H1 (cell line): ENCODE measurements at regions not wholly inside any gene's neighbourhood (a gene's known extent, or its start where the extent isn't known, plus 50 kb on each side); places are given as distances from the start of the nearest gene placed in this dataset.

Experiments
- CTCF ChIA-PET: fragments of 300-600 bp; sonication (Branson Sonifier 250); formaldehyde crosslinking; loops from one replicate; lab custom pipeline; 2021; ENCODE audit not compliant: partially characterized antibody; lab: Charles Lee
- POLR2A ChIA-PET: fragments of 300-600 bp; sonication (Branson Sonifier 250); formaldehyde crosslinking; loops from one replicate; lab custom pipeline; 2021; ENCODE audit warnings: inconsistent platforms; ENCODE audit not compliant: partially characterized antibody; lab: Charles Lee
- DNase-seq, 2 experiments: peaks; one replicate each; pipeline versions ENCODE4 v3.0.0 to v3.0.0-alpha.2; 2010 to 2022; ENCODE audit warnings: low spot score in 2 of 2, low read depth in 1 of 2, mixed read lengths in 1 of 2
- FAIRE-seq: peaks from 2 replicates; lab custom pipeline; 2011; peaks lifted over from hg19 to GRCh38; lab: Jason Lieb, UNC
- H2AFZ ChIP-seq: 2 replicates; pipeline ENCODE4 v1.8.1; 2012; ENCODE audit warnings: low read length, inconsistent platforms
- H2AK5ac ChIP-seq: 2 replicates; pipeline ENCODE4 v1.6.1; 2013; ENCODE audit warnings: low read depth, low read length
- H2BK120ac ChIP-seq: replicated peaks from 2 replicates; pipeline ENCODE3; 2013; ENCODE audit warnings: low read depth, low read length, inconsistent platforms
- H2BK12ac ChIP-seq: 2 replicates; pipeline ENCODE4 v1.6.1; 2013; ENCODE audit warnings: low read depth, low read length
- H2BK15ac ChIP-seq: 2 replicates; pipeline ENCODE4 v1.6.1; 2013; ENCODE audit warnings: low read length
- H2BK20ac ChIP-seq: 2 replicates; pipeline ENCODE4 v1.6.1; 2013; ENCODE audit warnings: low read length
- H2BK5ac ChIP-seq: 2 replicates; pipeline ENCODE4 v1.6.1; 2013; ENCODE audit warnings: low read depth, low read length
- H3K14ac ChIP-seq: 2 replicates; pipeline ENCODE4 v1.6.1; 2013; ENCODE audit warnings: inconsistent platforms; ENCODE audit not compliant: insufficient read length
- H3K18ac ChIP-seq: 2 replicates; pipeline ENCODE4 v1.6.1; 2013; ENCODE audit warnings: low read length; ENCODE audit errors: extremely low read depth
- H3K23ac ChIP-seq: 2 replicates; pipeline ENCODE4 v1.6.1; 2013; ENCODE audit warnings: inconsistent platforms; ENCODE audit not compliant: insufficient read length
- H3K23me2 ChIP-seq: 2 replicates; pipeline ENCODE4 v1.6.1; 2013; ENCODE audit warnings: low read depth, low read length
- H3K27ac ChIP-seq: 2 replicates; pipeline ENCODE4 v1.6.1; 2011; ENCODE audit warnings: low read depth, low read length, inconsistent platforms
- H3K27me3 ChIP-seq, 4 experiments: replicated peaks in 1 of 4; 1 replicate in 1 of 4; 2 replicates in 3 of 4; pipeline versions ENCODE4 v1.6.1 to v1.8.1; 2011 to 2013; ENCODE audit warnings: low read length in 3 of 4, mild to moderate bottlenecking in 3 of 4, inconsistent platforms in 2 of 4, mixed read lengths in 2 of 4, moderate library complexity in 1 of 4; ENCODE audit not compliant: control insufficient read depth in 3 of 4, insufficient read depth in 3 of 4; ENCODE audit errors: extremely low read depth in 1 of 4
- H3K36me3 ChIP-seq, 4 experiments: 2 replicates each; pipeline versions ENCODE4 v1.6.1 to v1.8.1; 2011 to 2013; ENCODE audit warnings: mild to moderate bottlenecking in 4 of 4, low read length in 3 of 4, moderate library complexity in 2 of 4, control low read depth in 1 of 4, inconsistent platforms in 1 of 4; ENCODE audit not compliant: insufficient read depth in 4 of 4, control insufficient read depth in 2 of 4
- H3K4ac ChIP-seq: replicated peaks from 2 replicates; pipeline ENCODE3; 2013; ENCODE audit warnings: low read length, low read depth, mixed read lengths, inconsistent platforms; ENCODE audit not compliant: insufficient read length
- H3K4me1 ChIP-seq, 4 experiments: replicated peaks in 1 of 4; 1 replicate in 1 of 4; 2 replicates in 3 of 4; pipeline versions ENCODE4 v1.6.1 to v1.8.1; 2011 to 2013; ENCODE audit warnings: low read length in 3 of 4, inconsistent platforms in 2 of 4, mixed read lengths in 1 of 4; ENCODE audit not compliant: insufficient read depth in 4 of 4, control insufficient read depth in 3 of 4
- H3K4me2 ChIP-seq, 2 experiments: 2 replicates each; pipeline versions ENCODE4 v1.6.1 to v1.8.1; 2011 to 2013; ENCODE audit warnings: low read depth in 2 of 2, low read length in 2 of 2, control low read depth in 1 of 2, inconsistent platforms in 1 of 2, mild to moderate bottlenecking in 1 of 2; ENCODE audit not compliant: insufficient read depth in 1 of 2
- H3K4me3 ChIP-seq, 4 experiments: fragments of 200-600, 300-600 bp in 1 of 4; sonication (generic), shearing (Covaris generic), sonication (Bioruptor Twin) in 1 of 4; 2 replicates each; pipeline versions ENCODE4 v1.5.1 to v1.8.1; 2011 to 2016; ENCODE audit warnings: low read length in 4 of 4, low read depth in 3 of 4, control low read depth in 2 of 4, inconsistent platforms in 2 of 4, mild to moderate bottlenecking in 2 of 4, mixed read lengths in 1 of 4, moderate library complexity in 1 of 4; ENCODE audit not compliant: insufficient read depth in 2 of 4; ENCODE audit errors: extremely low read depth in 1 of 4
- H3K56ac ChIP-seq: replicated peaks from 2 replicates; pipeline ENCODE3; 2013; ENCODE audit warnings: low read depth, mild to moderate bottlenecking, mixed read lengths, low read length, inconsistent platforms; ENCODE audit not compliant: insufficient read length
- H3K79me1 ChIP-seq: 2 replicates; pipeline ENCODE4 v1.6.1; 2013; ENCODE audit warnings: low read depth, low read length, control low read depth
- H3K79me2 ChIP-seq, 2 experiments: 2 replicates each; pipeline versions ENCODE4 v1.6.1 to v1.8.1; 2012 to 2013; ENCODE audit warnings: low read length in 2 of 2, mild to moderate bottlenecking in 2 of 2, inconsistent platforms in 1 of 2; ENCODE audit not compliant: insufficient read depth in 2 of 2, control insufficient read depth in 1 of 2
- H3K9ac ChIP-seq, 4 experiments: replicated peaks in 1 of 4; 1 replicate in 1 of 4; 2 replicates in 3 of 4; pipeline versions ENCODE4 v1.6.1 to v1.8.1; 2011 to 2013; ENCODE audit warnings: low read depth in 3 of 4, low read length in 3 of 4, control low read depth in 2 of 4, mild to moderate bottlenecking in 2 of 4, moderate library complexity in 2 of 4, inconsistent platforms in 1 of 4; ENCODE audit errors: extremely low read depth in 1 of 4
- H3K9me3 ChIP-seq, 2 experiments: 2 replicates each; pipeline versions ENCODE4 v1.6.1 to v1.8.1; 2012 to 2013; ENCODE audit warnings: mild to moderate bottlenecking in 2 of 2, moderate library complexity in 2 of 2, control low read depth in 1 of 2, inconsistent platforms in 1 of 2, low read depth in 1 of 2, low read length in 1 of 2, mixed read lengths in 1 of 2; ENCODE audit not compliant: insufficient read depth in 2 of 2
- H4K20me1 ChIP-seq, 2 experiments: replicated peaks in 1 of 2; 2 replicates each; pipeline versions ENCODE3 to v1.8.1; 2011 to 2013; ENCODE audit warnings: inconsistent platforms in 2 of 2, low read length in 2 of 2, mild to moderate bottlenecking in 1 of 2; ENCODE audit not compliant: insufficient read depth in 2 of 2, control insufficient read depth in 1 of 2
- H4K5ac ChIP-seq: 2 replicates; pipeline ENCODE4 v1.6.1; 2013; ENCODE audit warnings: low read length, low read depth, mixed read lengths, inconsistent platforms; ENCODE audit not compliant: insufficient read length
- H4K8ac ChIP-seq: 2 replicates; pipeline ENCODE4 v1.8.0; 2013; ENCODE audit warnings: mild to moderate bottlenecking, moderate library complexity, low read length, inconsistent platforms; ENCODE audit not compliant: insufficient read depth; ENCODE audit errors: extremely low read depth
- H4K91ac ChIP-seq: replicated peaks from 2 replicates; pipeline ENCODE3; 2013; ENCODE audit warnings: low read length, mixed read lengths, inconsistent platforms; ENCODE audit not compliant: insufficient read length
- BACH1 ChIP-seq: IDR thresholded peaks from 2 replicates; pipeline ENCODE4 v1.6.1; 2012; ENCODE audit warnings: low read length, improper control_type of control experiment
- KDM4A ChIP-seq: IDR thresholded peaks from one replicate; pipeline ENCODE4 v1.7.1; 2012; ENCODE audit warnings: low read depth, mild to moderate bottlenecking, moderate library complexity, low read length, inconsistent platforms; ENCODE audit not compliant: severe bottlenecking
- WGBS, 2 experiments: shearing (Covaris generic) in 1 of 2; methylation state at CpG; one replicate each; pipeline versions ENCODE4 v1.1.6 to v1.1.7; 2013 to 2015; ENCODE audit warnings: low lambda C conversion rate in 2 of 2, mixed read lengths in 2 of 2, inconsistent platforms in 1 of 2, low coverage in 1 of 2, missing lambda C conversion rate in 1 of 2; ENCODE audit not compliant: insufficient replicate concordance in 2 of 2, insufficient coverage in 1 of 2, insufficient read length in 1 of 2; ENCODE audit errors: extremely low coverage in 1 of 2, missing lambda C conversion rate in 1 of 2; 5-methylcytosine and 5-hydroxymethylcytosine counted together

DNA sequence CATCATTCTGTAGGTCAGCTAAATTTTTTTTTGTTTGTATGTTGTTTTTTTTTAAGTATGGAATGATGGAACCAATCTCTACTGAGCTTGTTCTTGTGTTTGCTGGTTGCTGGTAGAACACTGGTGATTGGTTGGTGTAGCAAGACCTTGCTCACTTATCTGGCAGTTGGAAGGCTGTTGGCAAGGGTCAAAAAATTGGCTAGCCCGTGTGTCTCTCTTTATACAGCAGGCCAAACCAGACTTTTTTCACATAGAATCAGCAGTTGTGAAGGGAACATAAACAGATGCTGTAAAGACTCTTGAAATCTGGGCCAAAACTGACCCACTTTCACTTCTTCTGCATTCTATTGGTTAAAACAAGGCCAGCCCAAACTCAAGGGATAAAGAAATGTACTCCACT lies 2026.5 kb downstream of the LRRC4C start:
- no peak overlapping the region for H3K56ac ChIP-seq
- H3K4ac ChIP-seq = no peak overlapping the region
- H3K14ac ChIP-seq = no peak overlapping the region
- no peak overlapping the region for H2BK120ac ChIP-seq
- POLR2A ChIA-PET = no interaction called here
- no peak overlapping the region for H2AK5ac ChIP-seq
- H2BK15ac ChIP-seq = no peak overlapping the region
- H3K4me3 ChIP-seq = no peak overlapping the region
- no peak overlapping the region for H3K23ac ChIP-seq
- no peak overlapping the region for H2BK20ac ChIP-seq
- FAIRE-seq (no peak), DNase-seq (no peak)
- no peak overlapping the region for H2AFZ ChIP-seq
- no peaks in the 10 kb centered on the region for H3K79me1 ChIP-seq
- H3K27me3 ChIP-seq = no peaks in the 10 kb centered on the region
- WGBS, 2 experiments = 91% methylated on average over 1 of the region's 1 CpG; no CpG with 5 or more reads in 1 of the 2 experiments
- H3K23me2 ChIP-seq = no peaks in the 10 kb centered on the region
- CTCF ChIA-PET = interaction anchor here (1.0 kb wide), 1 partner anchor 14 kb away, joined by 3 read pairs; no protein-coding TSS in a partner anchor
- no peaks in the 10 kb centered on the region; a peak in 1 of 7 replicates for H3K4me1 ChIP-seq
- no peak overlapping the region for H3K18ac ChIP-seq
- no peak overlapping the region for H2BK5ac ChIP-seq
- TF ChIP-seq BACH1 (no peak), KDM4A (no peak)
- H3K9ac ChIP-seq = no peak overlapping the region
- no peaks in the 10 kb centered on the region for H3K9me3 ChIP-seq
- no peak overlapping the region for H3K27ac ChIP-seq
- H3K36me3 ChIP-seq = no peaks in the 10 kb centered on the region
- no peak overlapping the region for H4K91ac ChIP-seq
- no peak overlapping the region for H3K4me2 ChIP-seq
- H4K20me1 ChIP-seq = no peaks in the 10 kb centered on the region
- H2BK12ac ChIP-seq = no peak overlapping the region
- no peak overlapping the region for H4K5ac ChIP-seq
- H3K79me2 ChIP-seq = no peaks in the 10 kb centered on the region
- H4K8ac ChIP-seq = no peak overlapping the region
